Left ventricle myocardium superior (tissue), 1 donor: ENCODE measurements at regions not wholly inside any gene's neighbourhood (a gene's known extent, or its start where the extent isn't known, plus 50 kb on each side); places are given as distances from the start of the nearest gene placed in this dataset.

ENCODE experiments used
- ATAC-seq: fragments of 200-7000 bp; cut with Tn5 transposase; one replicate; pipeline ENCODE4 v1.9.1; 2020; ENCODE audit warnings: mild to moderate bottlenecking, moderate library complexity
- DNase-seq: peaks from one replicate; pipeline ENCODE4 v3.0.0-alpha.2; 2020
- intact Hi-C: fragments of 100-400 bp; cut with micrococcal nuclease; formaldehyde crosslinking; loops from one replicate; pipeline ENCODE4 v1.11.0; 2022
- donor health status: DM: no; HTN: yes; CAD: no; lungs with severe emphysema.

GRCh38 chr18:39730606-39731005 lies 2165.0 kb upstream of the CELF4 start:
- ATAC-seq (no peak), DNase-seq (no peak)
- intact Hi-C loops: loop anchor here (10.0 kb wide), 1 partner anchor 656 kb away; no protein-coding TSS in a partner anchor

GRCh38 chr18:39724652-39725051 lies 2159.1 kb upstream of the CELF4 start:
- intact Hi-C loops: no loop called here
- DNase-seq (no peak), ATAC-seq (no peak)

- intact Hi-C loops: no loop called here
- DNase-seq (no peak), ATAC-seq (no peak)
These were observed 2156.1 kb upstream of the CELF4 start for GRCh38 chr18:39721712-39722111.

GRCh38 chr18:39713961-39714360 lies 2148.4 kb upstream of the CELF4 start:
- ATAC-seq (no peak), DNase-seq (no peak)
- intact Hi-C loops: no loop called here

- intact Hi-C loops: no loop called here
- ATAC-seq (no peak), DNase-seq (no peak)
These were observed 2146.1 kb upstream of the CELF4 start for GRCh38 chr18:39711701-39712100.

- no peak for ATAC-seq
- no peak for DNase-seq
- intact Hi-C loops: no loop called here
These were observed 2139.8 kb upstream of the CELF4 start for GRCh38 chr18:39705362-39705761.

GRCh38 chr18:39702888-39703287 lies 2137.3 kb upstream of the CELF4 start:
- DNase-seq (no peak), ATAC-seq (no peak)
- intact Hi-C loops: no loop called here

GRCh38 chr18:39701839-39702238 lies 2136.2 kb upstream of the CELF4 start:
- no peak for DNase-seq
- intact Hi-C loops: no loop called here
- no peak for ATAC-seq

GRCh38 chr18:39701055-39701783 lies 2135.6 kb upstream of the CELF4 start:
- ATAC-seq: no peak
- intact Hi-C loops: no loop called here
- DNase-seq: no peak

- no peak for ATAC-seq
- intact Hi-C loops: no loop called here
These were observed 2133.9 kb upstream of the CELF4 start for GRCh38 chr18:39699340-39699964.

GRCh38 chr18:39698436-39698835 lies 2132.8 kb upstream of the CELF4 start:
- ATAC-seq (no peak), DNase-seq (no peak)
- intact Hi-C loops: no loop called here

More at GRCh38 chr18:39699340-39699964, 2133.9 kb upstream of the CELF4 start:
- no peak for DNase-seq

- DNase-seq: no peak
- intact Hi-C loops: no loop called here
- no peak for ATAC-seq
These were observed 2127.8 kb upstream of the CELF4 start for GRCh38 chr18:39693359-39693758.

GRCh38 chr18:39692367-39693015 lies 2126.9 kb upstream of the CELF4 start:
- DNase-seq (no peak), ATAC-seq (no peak)
- intact Hi-C loops: no loop called here

- ATAC-seq: no peak
- intact Hi-C loops: no loop called here
- no peak for DNase-seq
These were observed 2119.8 kb upstream of the CELF4 start for GRCh38 chr18:39685303-39685902.

- intact Hi-C loops: no loop called here
- ATAC-seq: no peak
- DNase-seq: no peak
These were observed 2115.5 kb upstream of the CELF4 start for GRCh38 chr18:39681061-39681460.

GRCh38 chr18:39675906-39676305 lies 2110.3 kb upstream of the CELF4 start:
- ATAC-seq (no peak), DNase-seq (no peak)
- intact Hi-C loops: no loop called here

- DNase-seq (no peak), ATAC-seq (no peak)
- intact Hi-C loops: no loop called here
These were observed 2109.8 kb upstream of the CELF4 start for GRCh38 chr18:39675368-39675767.

- DNase-seq: no peak
- intact Hi-C loops: no loop called here
- ATAC-seq: no peak
These were observed 2106.6 kb upstream of the CELF4 start for GRCh38 chr18:39672171-39672570.

GRCh38 chr18:39667905-39668304 lies 2102.3 kb upstream of the CELF4 start:
- no peak for ATAC-seq
- no peak for DNase-seq
- intact Hi-C loops: no loop called here

- intact Hi-C loops: no loop called here
- ATAC-seq (no peak), DNase-seq (no peak)
These were observed 2100.9 kb upstream of the CELF4 start for GRCh38 chr18:39666541-39666940.
